HG03469 (cell line): ENCODE measurements at regions not wholly inside any gene's neighbourhood (a gene's known extent, or its start where the extent isn't known, plus 50 kb on each side); places are given as distances from the start of the nearest gene placed in this dataset.

ENCODE experiments used
- ATAC-seq: cut with Tn5 transposase; IDR thresholded peaks from one replicate; pipeline ENCODE4 v1.9.1; 2021; ENCODE audit warnings: mild to moderate bottlenecking, moderate library complexity, moderate number of reproducible peaks; ENCODE audit not compliant: unreplicated experiment

DNA sequence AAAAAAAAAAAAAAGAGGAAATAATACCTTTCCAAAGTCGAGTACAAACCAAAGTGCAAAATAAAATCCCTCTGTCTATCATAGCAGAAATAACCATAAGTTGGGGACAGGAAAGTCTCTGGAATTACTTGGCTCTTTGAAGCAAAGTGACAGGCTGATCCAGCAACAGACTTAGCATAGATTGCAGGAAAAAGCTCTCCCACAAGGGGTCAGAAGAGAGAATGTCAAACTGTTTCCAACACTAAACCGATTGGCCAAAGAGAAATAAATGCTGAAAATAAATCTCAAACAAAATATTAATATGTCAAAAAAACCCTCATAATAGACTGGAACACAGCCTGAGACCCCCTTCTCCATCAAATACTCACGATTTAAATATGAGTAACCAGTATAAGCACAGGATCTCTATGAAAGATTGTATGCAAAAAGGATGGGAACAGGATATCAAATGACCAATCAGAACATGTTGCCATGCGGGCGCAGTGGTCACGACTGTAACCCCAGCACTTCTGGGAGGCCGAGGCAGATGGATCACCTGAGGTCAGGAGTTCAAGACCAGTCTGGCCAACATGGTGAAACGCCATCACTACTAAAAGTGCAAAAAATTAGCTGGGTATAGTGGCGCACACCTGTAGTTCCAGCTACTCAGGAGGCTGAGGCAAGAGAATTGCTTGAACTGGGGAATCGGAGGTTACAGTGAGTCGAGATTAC, 1000.7 kb upstream of the LRRN3 start:
- ATAC-seq, result no peak

- ATAC-seq, result no peak
Measured at GRCh38 chr7:110095372-110096052, 995.4 kb upstream of the LRRN3 start.

DNA sequence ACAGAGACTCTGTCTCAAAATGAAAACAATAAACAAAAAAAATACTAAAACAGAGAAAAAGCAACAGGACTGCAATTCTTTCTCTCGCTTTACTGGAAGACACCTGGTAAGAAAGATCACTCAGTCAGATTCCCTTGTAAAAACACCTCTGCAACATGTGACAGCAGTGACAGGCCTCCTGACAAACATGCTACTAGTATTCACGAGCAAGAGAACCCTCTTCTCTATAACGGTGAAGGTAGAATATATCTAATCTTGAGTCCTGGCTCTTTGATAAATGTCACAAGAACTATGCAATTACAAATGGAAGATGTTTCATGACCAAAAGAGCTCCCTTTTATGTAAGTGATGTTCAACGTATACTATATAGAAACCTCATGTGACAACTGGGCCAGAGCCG, 986.7 kb upstream of the LRRN3 start:
- no peak for ATAC-seq

DNA sequence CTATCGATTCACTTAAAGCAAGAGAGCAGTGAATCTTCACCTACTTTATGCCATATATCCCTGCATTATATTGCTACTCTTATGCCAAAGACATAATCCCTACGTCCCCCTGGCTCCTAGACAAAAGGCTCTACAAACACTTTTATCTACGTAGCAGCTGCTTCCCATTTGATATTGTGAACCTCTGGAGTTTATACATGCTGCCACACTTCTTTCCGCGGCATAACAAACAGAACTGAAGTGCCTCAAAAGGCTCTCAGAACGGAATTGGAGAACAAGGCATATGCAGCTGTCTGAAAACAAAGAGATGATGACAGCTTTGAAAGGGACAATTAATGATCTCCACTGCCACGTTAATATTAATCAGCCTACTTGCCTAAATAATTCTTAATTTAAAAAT, 985.6 kb upstream of the LRRN3 start:
- ATAC-seq, result no peak

GRCh38 chr7:110105840-110106239, 985.1 kb upstream of the LRRN3 start:
- no peak for ATAC-seq

GRCh38 chr7:110119883-110120581, 970.9 kb upstream of the LRRN3 start:
- no peak for ATAC-seq

DNA sequence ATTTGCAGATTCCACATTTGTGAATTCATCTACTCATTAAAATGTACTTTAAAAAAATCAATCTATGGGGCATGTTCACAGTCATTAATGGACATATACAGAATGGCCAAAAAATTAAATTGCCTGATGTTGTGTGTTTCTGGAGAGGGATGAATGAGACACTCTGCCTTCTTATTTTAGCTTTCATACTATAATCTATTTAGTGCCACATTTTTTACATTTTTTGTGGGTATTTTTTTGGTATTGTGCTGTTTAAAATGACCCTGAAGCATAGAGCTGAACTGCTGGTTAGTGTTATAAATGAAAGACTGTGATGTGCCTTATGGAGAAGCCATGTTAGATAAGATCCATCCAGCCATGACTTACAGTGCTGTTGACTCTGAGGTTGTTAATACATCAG, 961.8 kb upstream of the LRRN3 start:
- no peak for ATAC-seq

DNA sequence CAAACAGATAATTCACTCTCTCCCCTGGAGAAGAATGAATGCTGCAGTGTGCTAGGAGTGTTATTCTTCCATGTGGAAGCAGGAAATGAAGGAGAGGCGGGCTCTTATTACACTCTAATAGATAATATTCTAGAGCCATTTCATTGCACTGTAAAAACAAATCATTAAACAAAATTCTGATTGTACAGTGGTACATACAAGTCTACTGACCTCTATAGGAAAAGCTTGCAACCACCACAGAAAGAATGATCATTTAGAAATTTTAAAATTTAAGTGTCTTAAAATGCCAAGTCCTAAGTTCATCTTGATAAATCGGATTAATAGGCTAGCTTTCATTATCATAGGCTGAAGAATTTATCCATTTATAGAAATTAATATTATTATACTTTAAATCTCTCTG, 960.3 kb upstream of the LRRN3 start:
- no peak for ATAC-seq

DNA sequence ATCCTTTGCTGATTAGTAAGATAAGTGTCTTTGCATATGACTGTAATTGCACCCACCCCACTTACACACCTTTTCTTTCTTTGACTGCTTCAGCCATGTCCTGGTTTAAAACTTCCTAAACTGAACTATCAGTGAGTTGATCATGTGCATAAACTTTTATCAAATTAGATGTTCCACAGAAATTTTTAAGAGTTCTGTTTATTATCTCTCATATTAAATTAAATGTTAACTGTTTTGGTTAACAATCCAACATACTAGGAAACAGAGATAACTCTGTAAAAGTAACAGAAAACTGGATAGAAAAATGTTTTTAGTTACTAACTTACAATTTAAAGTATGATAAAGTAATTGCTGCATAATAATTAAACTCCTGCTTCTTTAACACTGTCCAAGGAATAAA, 959.6 kb upstream of the LRRN3 start:
- no peak for ATAC-seq

- ATAC-seq, result no peak
Measured at GRCh38 chr7:110139056-110139455, 951.9 kb upstream of the LRRN3 start.

- ATAC-seq, result no peak
Measured at GRCh38 chr7:110142939-110143526, 947.9 kb upstream of the LRRN3 start.

DNA sequence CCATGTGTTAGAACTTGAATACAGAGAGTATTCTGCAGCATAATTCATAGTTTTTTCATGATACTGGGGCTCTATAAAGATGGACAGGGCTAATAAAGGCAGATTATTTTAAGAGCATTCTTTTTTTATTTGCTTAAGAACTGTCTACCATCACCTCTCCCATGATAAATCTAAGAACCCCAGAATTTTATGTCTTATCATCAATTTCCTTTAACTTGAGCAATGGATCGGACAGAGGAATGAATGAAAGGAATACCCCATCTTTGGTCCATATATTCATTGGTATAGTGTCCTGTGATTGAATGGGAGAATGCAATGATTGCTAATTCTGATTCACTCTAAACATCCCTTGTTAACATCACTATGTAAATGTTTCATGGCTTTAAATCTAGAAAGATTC, 946.3 kb upstream of the LRRN3 start:
- no peak for ATAC-seq

DNA sequence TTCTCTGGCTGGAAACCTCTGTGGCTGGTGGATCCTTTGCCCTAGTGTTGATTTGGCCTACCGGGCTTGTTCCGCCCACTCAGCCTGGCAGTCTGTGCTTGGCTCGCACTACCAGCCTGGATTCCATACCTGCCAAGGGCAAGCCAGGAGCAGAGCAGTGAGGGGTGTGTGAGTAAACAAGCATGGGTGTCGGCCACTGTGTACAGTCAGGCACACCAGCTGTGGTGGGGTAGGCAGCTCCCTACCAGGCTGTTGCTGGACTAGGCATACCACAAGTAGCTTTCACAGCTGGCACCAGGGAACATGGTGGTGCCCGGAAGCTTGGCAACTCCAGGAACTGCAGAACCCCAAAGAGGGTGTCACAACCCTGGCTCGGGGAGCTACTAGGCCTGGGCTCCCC, 942.9 kb upstream of the LRRN3 start:
- no peak for ATAC-seq

DNA sequence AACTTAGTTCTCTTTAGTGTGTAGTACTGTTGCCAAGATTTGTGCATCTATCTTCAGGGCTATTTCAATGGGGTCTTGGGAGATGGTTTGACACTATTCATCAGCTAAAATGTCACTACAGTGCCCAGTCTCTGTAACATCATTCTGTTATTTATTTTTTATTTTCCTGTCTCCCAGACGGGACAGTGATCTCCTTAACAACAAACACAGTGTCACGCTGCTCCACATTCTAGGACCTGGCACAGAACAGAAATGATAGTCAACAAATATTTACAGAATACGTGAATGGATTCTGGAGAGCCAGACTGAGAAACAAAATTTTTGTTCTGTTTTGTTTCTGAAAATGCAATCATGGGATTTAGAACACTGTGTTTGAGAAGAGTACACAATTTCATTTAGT, 937.7 kb upstream of the LRRN3 start:
- no peak for ATAC-seq

DNA sequence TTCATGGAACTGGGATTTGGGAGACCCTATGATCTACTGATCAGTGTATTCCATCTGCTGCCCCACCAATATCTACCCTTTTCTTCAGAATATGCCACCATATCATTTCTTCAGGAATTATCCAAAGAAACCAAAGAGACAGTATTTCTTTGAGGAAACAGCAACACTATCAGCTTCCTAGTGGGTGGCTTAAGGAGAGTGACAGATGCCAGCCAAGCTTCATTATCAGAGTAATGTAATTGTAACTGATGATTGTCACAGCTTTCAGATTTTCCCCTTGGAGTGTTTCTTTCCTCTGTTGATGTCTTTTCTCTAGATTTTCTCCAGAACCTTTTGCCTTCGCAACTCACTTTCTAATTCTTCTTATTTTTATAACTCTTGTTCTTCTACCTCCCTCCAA, 934.4 kb upstream of the LRRN3 start:
- no peak for ATAC-seq

DNA sequence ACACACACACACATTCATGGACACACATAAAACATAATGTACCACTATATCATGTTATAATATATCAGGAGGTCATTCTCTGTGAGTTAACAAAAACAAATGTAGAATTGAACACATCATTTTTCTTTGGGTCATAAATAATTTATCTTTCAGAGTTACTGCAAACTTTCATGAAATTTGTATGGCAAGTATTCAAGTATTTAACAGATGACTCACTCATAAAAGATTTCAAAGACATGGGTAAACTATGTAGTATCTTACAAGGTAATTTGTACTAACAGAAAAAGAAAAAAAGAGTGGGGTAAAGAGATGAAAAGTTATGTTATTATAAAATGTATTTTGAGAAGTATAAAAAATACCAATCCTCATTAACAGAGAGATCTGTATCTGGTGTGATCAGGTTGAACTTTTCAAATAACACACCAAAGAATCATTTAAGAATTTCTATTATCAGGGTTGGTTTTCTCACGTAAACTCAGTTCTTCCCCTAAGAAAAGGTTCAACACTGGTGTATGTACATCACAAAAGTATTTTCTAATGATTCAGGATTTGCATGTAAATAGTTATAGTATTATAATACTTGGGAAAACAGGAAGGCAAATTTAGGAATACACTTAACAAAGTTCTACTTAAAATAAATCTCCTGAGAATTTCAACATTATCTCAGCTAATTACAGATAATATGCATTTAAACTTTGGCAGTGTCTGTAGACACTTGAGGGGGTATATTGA, 933.1 kb upstream of the LRRN3 start:
- no peak for ATAC-seq

GRCh38 chr7:110168010-110168409, 922.9 kb upstream of the LRRN3 start:
- ATAC-seq, result no peak

GRCh38 chr7:110170841-110171240, 920.1 kb upstream of the LRRN3 start:
- no peak for ATAC-seq

GRCh38 chr7:110177463-110177862, 913.5 kb upstream of the LRRN3 start:
- ATAC-seq, result no peak

DNA sequence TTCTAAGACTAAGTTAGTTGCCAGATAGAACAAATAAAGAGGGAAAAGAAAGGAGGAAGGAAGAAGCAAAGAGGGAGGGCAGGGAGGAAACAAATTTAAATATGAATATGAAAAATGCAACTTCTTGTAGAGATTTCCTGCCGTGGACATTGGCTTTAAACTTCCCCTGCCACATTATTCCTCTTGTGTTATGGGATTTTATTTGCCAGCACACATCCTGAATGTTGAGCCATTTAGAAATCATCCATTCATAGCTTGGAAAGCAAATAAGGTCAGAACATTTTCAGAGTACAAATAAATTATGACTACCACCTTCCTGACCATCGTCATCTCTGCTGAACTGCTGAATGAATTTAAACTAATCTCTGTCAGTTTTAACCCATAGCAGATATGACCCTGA, 911.9 kb upstream of the LRRN3 start:
- ATAC-seq, result no peak

GRCh38 chr7:110181768-110182167, 909.2 kb upstream of the LRRN3 start:
- ATAC-seq, result no peak
